Liver (tissue), 8 donors: ENCODE measurements at regions not wholly inside any gene's neighbourhood (a gene's known extent, or its start where the extent isn't known, plus 50 kb on each side); places are given as distances from the start of the nearest gene placed in this dataset.

Source experiments
- DNase-seq: peaks from one replicate; pipeline ENCODE4 v3.0.0-alpha.2; 2017; ENCODE audit warnings: low spot score
- H3K27ac ChIP-seq, 2 donors: one replicate each; pipeline ENCODE4 v1.7.0; 2013; ENCODE audit warnings: inconsistent platforms in 2 of 2, low read length in 2 of 2, control low read depth in 1 of 2, low read depth in 1 of 2, mild to moderate bottlenecking in 1 of 2
- H3K27me3 ChIP-seq, 4 donors: one replicate each; pipeline versions ENCODE4 v1.6.1 to v1.7.0; 2013; ENCODE audit warnings: low read length in 3 of 4, inconsistent platforms in 1 of 4, mild to moderate bottlenecking in 1 of 4, moderate library complexity in 1 of 4; ENCODE audit not compliant: control insufficient read depth in 4 of 4, insufficient read depth in 4 of 4
- H3K36me3 ChIP-seq, 4 donors: one replicate each; pipeline versions ENCODE4 v1.6.1 to v1.7.0; 2013; ENCODE audit warnings: low read length in 3 of 4, mild to moderate bottlenecking in 3 of 4, low read depth in 1 of 4, moderate library complexity in 1 of 4; ENCODE audit not compliant: control insufficient read depth in 4 of 4, insufficient read depth in 3 of 4
- H3K4me1 ChIP-seq, 4 donors: one replicate each; pipeline versions ENCODE4 v1.6.1 to v1.7.0; 2013; ENCODE audit warnings: low read length in 3 of 4, mild to moderate bottlenecking in 3 of 4, moderate library complexity in 1 of 4; ENCODE audit not compliant: control insufficient read depth in 4 of 4, insufficient read depth in 4 of 4
- H3K4me3 ChIP-seq, 3 donors: one replicate each; pipeline versions ENCODE4 v1.6.1 to v1.7.0; 2013; ENCODE audit warnings: low read length in 3 of 3, control low read depth in 1 of 3, low read depth in 1 of 3, mild to moderate bottlenecking in 1 of 3
- H3K9ac ChIP-seq, 2 donors: one replicate each; pipeline ENCODE4 v1.7.0; 2013; ENCODE audit warnings: low read length in 2 of 2, mild to moderate bottlenecking in 2 of 2, moderate library complexity in 2 of 2, control low read depth in 1 of 2, low read depth in 1 of 2
- H3K9me3 ChIP-seq, 4 donors: one replicate each; pipeline versions ENCODE4 v1.6.1 to v1.7.0; 2013; ENCODE audit warnings: low read length in 3 of 4; ENCODE audit not compliant: control insufficient read depth in 4 of 4
- ATF3 ChIP-seq: IDR thresholded peaks from 2 replicates; pipeline ENCODE4 v1.6.1; 2016; ENCODE audit warnings: antibody characterized with exemption
- CTCF ChIP-seq: fragments of 150-350 bp; IDR thresholded peaks from 2 replicates; pipeline ENCODE4 v1.5.1; 2017; ENCODE audit warnings: improper control_type of control experiment, low read depth, low read length; ENCODE audit not compliant: missing input control
- EGR1 ChIP-seq, 2 donors: IDR thresholded peaks; 2 replicates each; pipeline ENCODE4 v1.6.1; 2016 to 2018; ENCODE audit warnings: antibody characterized with exemption in 2 of 2, low read depth in 2 of 2
- FOXA1 ChIP-seq: IDR thresholded peaks from 2 replicates; pipeline ENCODE4 v1.6.1; 2016; ENCODE audit warnings: antibody characterized with exemption
- FOXA2 ChIP-seq: IDR thresholded peaks from 2 replicates; pipeline ENCODE4 v1.6.1; 2016; ENCODE audit warnings: antibody characterized with exemption
- GABPA ChIP-seq, 2 donors: IDR thresholded peaks in 1 of 2; conservative IDR thresholded peaks in 1 of 2; 2 replicates each; pipeline ENCODE4 v1.6.1; 2016; ENCODE audit warnings: antibody characterized with exemption in 2 of 2, mild to moderate bottlenecking in 1 of 2, moderate library complexity in 1 of 2
- HNF4A ChIP-seq, 2 donors: conservative IDR thresholded peaks; 2 replicates each; pipeline ENCODE4 v1.6.1; 2016; ENCODE audit warnings: antibody characterized with exemption in 2 of 2, mild to moderate bottlenecking in 2 of 2
- HNF4G ChIP-seq: IDR thresholded peaks from 2 replicates; pipeline ENCODE4 v1.6.1; 2016; ENCODE audit warnings: antibody characterized with exemption
- JUND ChIP-seq, 2 donors: IDR thresholded peaks; 2 replicates each; pipeline ENCODE4 v1.6.1; 2016; ENCODE audit warnings: antibody characterized with exemption in 2 of 2
- NR2F2 ChIP-seq: IDR thresholded peaks from 2 replicates; pipeline ENCODE4 v1.6.1; 2016; ENCODE audit warnings: antibody characterized with exemption
- RAD21 ChIP-seq, 2 donors: IDR thresholded peaks; 2 replicates each; pipeline ENCODE4 v1.6.1; 2016; ENCODE audit warnings: antibody characterized with exemption in 2 of 2, mild to moderate bottlenecking in 2 of 2
- REST ChIP-seq: IDR thresholded peaks from 2 replicates; pipeline ENCODE4 v1.6.1; 2016; ENCODE audit warnings: antibody characterized with exemption, mild to moderate bottlenecking
- RXRA ChIP-seq, 2 donors: IDR thresholded peaks; 2 replicates each; pipeline ENCODE4 v1.6.1; 2017 to 2018; ENCODE audit warnings: antibody characterized with exemption in 2 of 2, mild to moderate bottlenecking in 1 of 2
- SP1 ChIP-seq: IDR thresholded peaks from 2 replicates; pipeline ENCODE4 v1.6.1; 2018; ENCODE audit warnings: antibody characterized with exemption, mild to moderate bottlenecking
- TAF1 ChIP-seq: conservative IDR thresholded peaks from 2 replicates; pipeline ENCODE4 v1.6.1; 2016; ENCODE audit warnings: antibody characterized with exemption, mild to moderate bottlenecking
- YY1 ChIP-seq: IDR thresholded peaks from 2 replicates; pipeline ENCODE4 v1.6.1; 2016; ENCODE audit warnings: antibody characterized with exemption, mild to moderate bottlenecking
- WGBS: extraction: QIAGEN DNeasy Blood & Tissue Kit; methylation state at CpG from one replicate; pipeline ENCODE4 v1.1.7; 2013; 5-methylcytosine and 5-hydroxymethylcytosine counted together
- TF ChIP-seq, protein P1 (sequence below): IDR thresholded peaks from 2 replicates; pipeline ENCODE4 v1.6.1; 2016; ENCODE audit warnings: antibody characterized with exemption
- TF ChIP-seq, protein P2 (sequence below): IDR thresholded peaks from 2 replicates; pipeline ENCODE4 v1.6.1; 2016; ENCODE audit warnings: antibody characterized with exemption
- donor health status: healthy.
- donor health status: healthy.
- donor health status: healthy.
- donor health status: healthy.
- donor health status: healthy.

GRCh38 chr18:75588412-75588811, 160.9 kb upstream of the SMIM21 start:
- TF ChIP-seq RXRA (IDR thresholded peaks at IDR 0.05) (no peak), YY1 (no peak), HNF4G (no peak), TAF1 (no peak), JUND (IDR thresholded peaks at IDR 0.05) (no peak), FOXA2 (no peak), GABPA (IDR thresholded peaks at IDR 0.05 in 1 of 2, conservative IDR thresholded peaks at IDR 0.05 in 1 of 2) (no peak), SP1 (no peak), ATF3 (no peak), RAD21 (IDR thresholded peaks at IDR 0.05) (no peak), CTCF (no peak), HNF4A (conservative IDR thresholded peaks at IDR 0.05) (no peak)
- TF ChIP-seq, protein P1, sequence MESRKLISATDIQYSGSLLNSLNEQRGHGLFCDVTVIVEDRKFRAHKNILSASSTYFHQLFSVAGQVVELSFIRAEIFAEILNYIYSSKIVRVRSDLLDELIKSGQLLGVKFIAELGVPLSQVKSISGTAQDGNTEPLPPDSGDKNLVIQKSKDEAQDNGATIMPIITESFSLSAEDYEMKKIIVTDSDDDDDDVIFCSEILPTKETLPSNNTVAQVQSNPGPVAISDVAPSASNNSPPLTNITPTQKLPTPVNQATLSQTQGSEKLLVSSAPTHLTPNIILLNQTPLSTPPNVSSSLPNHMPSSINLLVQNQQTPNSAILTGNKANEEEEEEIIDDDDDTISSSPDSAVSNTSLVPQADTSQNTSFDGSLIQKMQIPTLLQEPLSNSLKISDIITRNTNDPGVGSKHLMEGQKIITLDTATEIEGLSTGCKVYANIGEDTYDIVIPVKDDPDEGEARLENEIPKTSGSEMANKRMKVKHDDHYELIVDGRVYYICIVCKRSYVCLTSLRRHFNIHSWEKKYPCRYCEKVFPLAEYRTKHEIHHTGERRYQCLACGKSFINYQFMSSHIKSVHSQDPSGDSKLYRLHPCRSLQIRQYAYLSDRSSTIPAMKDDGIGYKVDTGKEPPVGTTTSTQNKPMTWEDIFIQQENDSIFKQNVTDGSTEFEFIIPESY: no peak
- Histone ChIP-seq H3K9ac (no peak overlapping the region), H3K9me3 (peaks cover 0 to 12% (median 5%) of the 10 kb centered on the region in 4 donors), H3K27me3 (peaks cover 0 to 5% (median 0%) of the 10 kb centered on the region in 4 donors), H3K4me3 (no peak overlapping the region), H3K36me3 (no peaks in the 10 kb centered on the region), H3K4me1 (no peaks in the 10 kb centered on the region), H3K27ac (no peak overlapping the region)
- WGBS: 90% methylated on average over 16 of the region's 16 CpGs
- no peak for DNase-seq

GRCh38 chr18:75587131-75587530, 159.6 kb upstream of the SMIM21 start:
- Histone ChIP-seq H3K4me3 (no peak overlapping the region), H3K9me3 (peaks cover 0 to 5% (median 1%) of the 10 kb centered on the region in 4 donors), H3K27me3 (peaks cover 0 to 5% (median 0%) of the 10 kb centered on the region in 4 donors), H3K36me3 (no peaks in the 10 kb centered on the region), H3K4me1 (no peaks in the 10 kb centered on the region), H3K9ac (no peak overlapping the region), H3K27ac (no peak overlapping the region)
- WGBS: 78% methylated on average over 6 of the region's 6 CpGs
- TF ChIP-seq ATF3: no peak
- DNase-seq: no peak

DNA sequence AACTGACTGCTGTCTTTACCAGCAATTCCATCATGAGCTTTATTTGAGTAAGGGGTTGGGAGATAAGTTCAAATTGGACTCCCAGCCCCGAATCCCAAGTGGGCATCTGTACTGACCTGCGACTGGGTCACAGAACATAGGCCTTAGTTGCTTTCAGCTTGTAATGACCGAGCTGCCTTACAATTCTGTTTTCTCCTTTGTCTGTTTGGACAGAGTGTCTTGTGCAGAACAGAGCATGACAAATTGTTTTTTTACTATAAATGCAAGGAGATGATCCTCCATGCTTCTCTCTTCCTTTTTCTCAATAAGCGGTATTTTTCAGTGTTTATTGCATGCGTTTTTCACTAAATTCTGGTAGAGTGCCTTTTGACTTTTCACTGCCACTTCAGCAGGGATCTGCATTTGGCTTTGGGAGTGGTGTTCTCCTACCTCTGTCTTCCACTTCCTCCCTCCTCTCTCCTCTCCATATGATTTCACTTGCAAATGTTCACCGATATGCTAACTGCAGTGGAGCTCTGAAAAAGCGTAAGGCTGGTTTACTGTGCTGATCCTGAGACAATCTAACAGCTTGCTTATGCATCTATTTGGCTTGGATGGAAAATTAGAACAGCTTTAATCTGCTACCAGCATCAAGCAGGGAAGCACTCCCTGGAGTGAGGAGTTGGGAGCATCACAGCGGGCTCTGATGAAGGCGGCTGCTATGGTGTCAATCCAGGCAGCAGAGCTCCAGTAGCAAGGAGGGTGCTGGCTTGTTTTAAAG, 158.8 kb upstream of the SMIM21 start:
- Histone ChIP-seq H3K4me3 (no peak overlapping the region), H3K27me3 (peaks cover 0 to 5% (median 0%) of the 10 kb centered on the region in 4 donors), H3K36me3 (no peaks in the 10 kb centered on the region), H3K9me3 (peaks cover 0 to 3% (median 0%) of the 10 kb centered on the region in 4 donors), H3K4me1 (no peaks in the 10 kb centered on the region), H3K9ac (no peak overlapping the region), H3K27ac (no peak overlapping the region)
- 68% methylated on average over 9 of the region's 9 CpGs for WGBS
- no peak for DNase-seq
- no peak for TF ChIP-seq HNF4G
- no peak for TF ChIP-seq EGR1 (IDR thresholded peaks at IDR 0.05; ENCODE audit: low read depth in 2 of 2)
- no peak for TF ChIP-seq JUND (IDR thresholded peaks at IDR 0.05)
- no peak for TF ChIP-seq YY1
- no peak for TF ChIP-seq NR2F2
- no peak for TF ChIP-seq RXRA (IDR thresholded peaks at IDR 0.05)
- TF ChIP-seq ATF3: no peak
- no peak for TF ChIP-seq SP1
- no peak for TF ChIP-seq TAF1
- TF ChIP-seq, protein P2, sequence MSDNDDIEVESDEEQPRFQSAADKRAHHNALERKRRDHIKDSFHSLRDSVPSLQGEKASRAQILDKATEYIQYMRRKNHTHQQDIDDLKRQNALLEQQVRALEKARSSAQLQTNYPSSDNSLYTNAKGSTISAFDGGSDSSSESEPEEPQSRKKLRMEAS: no peak
- no peak for TF ChIP-seq FOXA1
- no peak for TF ChIP-seq REST
- no peak for TF ChIP-seq RAD21 (IDR thresholded peaks at IDR 0.05)
- TF ChIP-seq GABPA (IDR thresholded peaks at IDR 0.05 in 1 of 2, conservative IDR thresholded peaks at IDR 0.05 in 1 of 2): no peak
